Activated CD4-positive, alpha-beta T cell treated with anti-CD3 and anti-CD28 coated beads, Interleukin-2, Interleukin-4, amounts not matched to agents 100 ng/mL and 50 ng/mL, durations not matched to agents 16 hours and 8 hours (primary cell): ENCODE measurements at regions not wholly inside any gene's neighbourhood (a gene's known extent, or its start where the extent isn't known, plus 50 kb on each side); places are given as distances from the start of the nearest gene placed in this dataset.
"Not testable (repeated sequence)": the region's sequence is repeated elsewhere in the genome, so short reads cannot be mapped to it uniquely, and the experiment has no call there.

ENCODE experiments used
- DNase-seq: peaks from one replicate; pipeline ENCODE4 v3.0.0-alpha.2; 2020; ENCODE audit warnings: low spot score

- no peak for DNase-seq
Measured at GRCh38 chr15:91356083-91356482, 256.0 kb downstream of the SV2B start.

GRCh38 chr15:91357011-91357410 lies 257.0 kb downstream of the SV2B start:
- DNase-seq = no peak

- DNase-seq = no peak
Measured at GRCh38 chr15:91357486-91357885, 257.4 kb downstream of the SV2B start.

- no peak for DNase-seq
Measured at GRCh38 chr15:91358405-91358804, 258.3 kb downstream of the SV2B start.

GRCh38 chr15:91361696-91362095 lies 261.6 kb downstream of the SV2B start:
- DNase-seq = not testable (repeated sequence)

- DNase-seq = no peak
Measured at GRCh38 chr15:91366111-91366510, 266.1 kb downstream of the SV2B start.

GRCh38 chr15:91368611-91369010 lies 268.6 kb downstream of the SV2B start:
- no peak for DNase-seq

- no peak for DNase-seq
Measured at GRCh38 chr15:91369823-91370222, 269.8 kb downstream of the SV2B start.

- not testable (repeated sequence) for DNase-seq
Measured at GRCh38 chr15:91371345-91371744, 271.3 kb downstream of the SV2B start.

- DNase-seq = no peak
Measured at GRCh38 chr15:91374336-91374735, 274.3 kb downstream of the SV2B start.

GRCh38 chr15:91376038-91376437 lies 276.0 kb downstream of the SV2B start:
- DNase-seq = no peak

GRCh38 chr15:91380114-91380513 lies 280.1 kb downstream of the SV2B start:
- DNase-seq = no peak

- DNase-seq = no peak
Measured at GRCh38 chr15:91383532-91383931, 283.5 kb downstream of the SV2B start.

GRCh38 chr15:91384189-91384730 lies 284.2 kb downstream of the SV2B start:
- no peak for DNase-seq

- no peak for DNase-seq
Measured at GRCh38 chr15:91385311-91385710, 285.3 kb downstream of the SV2B start.

GRCh38 chr15:91393186-91393585 lies 293.1 kb downstream of the SV2B start:
- no peak for DNase-seq

GRCh38 chr15:91400481-91400880 lies 300.4 kb downstream of the SV2B start:
- no peak for DNase-seq

- DNase-seq = no peak
Measured at GRCh38 chr15:91407269-91407889, 307.3 kb downstream of the SV2B start.

GRCh38 chr15:91408476-91409076 lies 308.5 kb downstream of the SV2B start:
- DNase-seq = no peak

GRCh38 chr15:91409387-91409786 lies 309.3 kb downstream of the SV2B start:
- DNase-seq = no peak

- no peak for DNase-seq
Measured at GRCh38 chr15:91411586-91411985, 311.5 kb downstream of the SV2B start.

GRCh38 chr15:91412138-91412928 lies 312.3 kb downstream of the SV2B start:
- no peak for DNase-seq

- no peak for DNase-seq
Measured at GRCh38 chr15:91413142-91413541, 313.1 kb downstream of the SV2B start.
